Adrenal gland (tissue), 5 donors: ENCODE measurements at regions not wholly inside any gene's neighbourhood (a gene's known extent, or its start where the extent isn't known, plus 50 kb on each side); places are given as distances from the start of the nearest gene placed in this dataset.

ENCODE experiments used
- CTCF ChIP-seq, 6 experiments: fragments of 450-650 bp in 4 of 6; fragments of 200-600 bp in 2 of 6; sonication (generic) in 1 of 6; IDR thresholded peaks; 1 replicate in 5 of 6; 2 replicates in 1 of 6; pipeline versions ENCODE4 v1.5.1 to v1.8.0; 2016 to 2021; ENCODE audit warnings: antibody characterized with exemption in 6 of 6, mild to moderate bottlenecking in 2 of 6, moderate library complexity in 1 of 6
- POLR2A ChIP-seq, 2 donors: fragments of 450-650 bp; IDR thresholded peaks; one replicate each; pipeline ENCODE4 v1.6.1; 2017; ENCODE audit warnings: antibody characterized with exemption in 2 of 2, mild to moderate bottlenecking in 2 of 2, moderate library complexity in 1 of 2
- donor health status: DM: no; HTN: no; CAD: no.

GRCh38 chr5:58019614-58020013 is 440.3 kb downstream of the PLK2 start:
- no peak for TF ChIP-seq CTCF (IDR thresholded peaks at IDR 0.05)
- TF ChIP-seq POLR2A (IDR thresholded peaks at IDR 0.05): no peak
